K562 (cell line): ENCODE measurements at regions not wholly inside any gene's neighbourhood (a gene's known extent, or its start where the extent isn't known, plus 50 kb on each side); places are given as distances from the start of the nearest gene placed in this dataset.

ENCODE experiments used
- ATAC-seq: fragments of 200-7000 bp; cut with Tn5 transposase; 3 replicates; pipeline ENCODE4 v1.9.1; 2020; ENCODE audit warnings: moderate library complexity
- BruUV-seq: library from RNA; stranded (reverse); fragments of 400-500 nt; replicated peaks from 2 replicates; lab custom pipeline; 2021; lab: Mats Ljungman, UMichigan
- CTCF ChIA-PET: fragments of 300-600 bp; formaldehyde crosslinking; extraction: SDS; loops from one replicate; lab custom pipeline; 2021; ENCODE audit warnings: low intra/inter-chr PET ratio; lab: Yijun Ruan, JAX
- POLR2A ChIA-PET: fragments of 300-600, 350-650 bp; sonication (Branson Sonifier 250); formaldehyde crosslinking; extraction: SDS; loops from one replicate; lab custom pipeline; 2021; ENCODE audit warnings: antibody characterized with exemption, inconsistent platforms; lab: Yijun Ruan, JAX
- DNase-seq, 4 experiments: peaks; one replicate each; pipeline versions ENCODE4 v3.0.0 to v3.0.0-alpha.2; 2011 to 2018; ENCODE audit warnings: low spot score in 3 of 4, mixed read lengths in 3 of 4; ENCODE audit errors: extremely low read depth in 1 of 4
- FAIRE-seq: peaks from 2 replicates; lab custom pipeline; 2011; peaks lifted over from hg19 to GRCh38; lab: Jason Lieb, UNC
- H2AFZ ChIP-seq: 2 replicates; pipeline ENCODE4 v1.6.0; 2011; ENCODE audit warnings: low read depth, low read length, control low read depth, inconsistent platforms
- H3K27ac ChIP-seq: fragments of 200-600 bp; 3 replicates; pipeline ENCODE4 v1.8.0; 2011; ENCODE audit warnings: low read depth, mild to moderate bottlenecking, control low read depth, inconsistent platforms, low read length, moderate library complexity, mixed read lengths; ENCODE audit errors: extremely low read depth
- H3K27me3 ChIP-seq, 2 experiments: fragments of 300-600 bp in 1 of 2; 2 replicates in 1 of 2; 3 replicates in 1 of 2; pipeline versions ENCODE4 v1.6.0 to v1.8.0; 2011; ENCODE audit warnings: inconsistent platforms in 2 of 2, low read length in 2 of 2, mild to moderate bottlenecking in 1 of 2, mixed read lengths in 1 of 2, moderate library complexity in 1 of 2; ENCODE audit not compliant: control insufficient read depth in 2 of 2, insufficient read depth in 2 of 2
- H3K36me3 ChIP-seq: fragments of 300-600 bp; 3 replicates; pipeline ENCODE4 v1.8.0; 2011; ENCODE audit warnings: mild to moderate bottlenecking, low read length, inconsistent platforms; ENCODE audit not compliant: control insufficient read depth, insufficient read depth
- H3K4me1 ChIP-seq, 2 experiments: fragments of 200-600 bp in 1 of 2; replicated peaks in 1 of 2; 2 replicates in 1 of 2; 3 replicates in 1 of 2; pipeline versions ENCODE4 v1.5.1 to v1.8.0; 2011; ENCODE audit warnings: inconsistent platforms in 2 of 2, low read length in 2 of 2, mild to moderate bottlenecking in 1 of 2, mixed read lengths in 1 of 2, moderate library complexity in 1 of 2; ENCODE audit not compliant: control insufficient read depth in 2 of 2, insufficient read depth in 2 of 2
- H3K4me2 ChIP-seq: 2 replicates; pipeline ENCODE4 v1.6.1; 2011; ENCODE audit warnings: low read length, control low read depth, inconsistent platforms, mixed read lengths; ENCODE audit not compliant: insufficient read depth
- H3K4me3 ChIP-seq: fragments of 200-600 bp; sonication (generic), shearing (Covaris generic); 2 replicates; pipeline ENCODE4 v1.5.1; 2016; ENCODE audit warnings: control low read depth, inconsistent platforms
- H3K79me2 ChIP-seq: fragments of 200-600 bp; 3 replicates; pipeline ENCODE4 v1.8.0; 2011; ENCODE audit warnings: low read length, inconsistent platforms; ENCODE audit not compliant: control insufficient read depth, insufficient read depth
- H3K9ac ChIP-seq, 2 experiments: 2 replicates each; pipeline versions ENCODE4 v1.6.0 to v1.6.1; 2011; ENCODE audit warnings: low read depth in 2 of 2, low read length in 2 of 2, control low read depth in 1 of 2, inconsistent platforms in 1 of 2, mild to moderate bottlenecking in 1 of 2, mixed read lengths in 1 of 2; ENCODE audit not compliant: insufficient read depth in 1 of 2
- H3K9me1 ChIP-seq: one replicate; pipeline ENCODE4 v1.6.0; 2011; ENCODE audit warnings: inconsistent platforms, mild to moderate bottlenecking, low read length, moderate library complexity; ENCODE audit not compliant: control insufficient read depth, insufficient read depth
- H3K9me3 ChIP-seq: replicated peaks from 2 replicates; pipeline ENCODE4 v1.5.1; 2011; ENCODE audit warnings: low read depth, low read length, inconsistent platforms; ENCODE audit not compliant: control insufficient read depth, insufficient read depth
- H4K20me1 ChIP-seq: replicated peaks from 2 replicates; pipeline ENCODE4 v1.6.1; 2011; ENCODE audit warnings: low read length, inconsistent platforms, mixed read lengths; ENCODE audit not compliant: control insufficient read depth, insufficient read depth
- CTBP1 ChIP-seq: fragments of 450-650 bp; IDR thresholded peaks from 2 replicates; pipeline ENCODE4 v1.6.1; 2016; ENCODE audit warnings: borderline replicate concordance
- EZH2 ChIP-seq: IDR thresholded peaks from 2 replicates; pipeline ENCODE4 v1.6.1; 2012; ENCODE audit warnings: low read depth, mild to moderate bottlenecking, inconsistent platforms, low read length, borderline replicate concordance
- GATA2 ChIP-seq: sonication (generic); formaldehyde crosslinking; IDR thresholded peaks from 2 replicates; pipeline ENCODE4 v1.4.0; 2020; ENCODE audit warnings: mild to moderate bottlenecking, missing genetic modification reagents
- GTF2A2 ChIP-seq: IDR thresholded peaks from 2 replicates; pipeline ENCODE4 v1.6.1; 2016; ENCODE audit warnings: mild to moderate bottlenecking, missing genetic modification characterization, missing compliant biosample characterization
- HNRNPL ChIP-seq: fragments of 200-400 bp; formaldehyde crosslinking; IDR thresholded peaks from 2 replicates; pipeline ENCODE4 v1.6.1; 2017; ENCODE audit warnings: low read depth, mild to moderate bottlenecking, low read length
- JUNB ChIP-seq: fragments of 450-650 bp; formaldehyde crosslinking; conservative IDR thresholded peaks from 2 replicates; pipeline ENCODE4 v1.4.0; 2020; ENCODE audit warnings: mild to moderate bottlenecking
- NFIX ChIP-seq: fragments of 250-450 bp; sonication (Bioruptor Pico); IDR thresholded peaks from 2 replicates; pipeline ENCODE4 v1.4.0; 2020; ENCODE audit warnings: low read depth, mild to moderate bottlenecking, moderate library complexity
- PTBP1 ChIP-seq: fragments of 200-400 bp; formaldehyde crosslinking; IDR thresholded peaks from 2 replicates; pipeline ENCODE4 v1.6.1; 2017; ENCODE audit warnings: low read depth, low read length
- SAFB ChIP-seq: fragments of 200-400 bp; formaldehyde crosslinking; IDR thresholded peaks from 2 replicates; pipeline ENCODE4 v1.6.1; 2017; ENCODE audit warnings: low read depth, low read length, borderline replicate concordance
- ZNF785 ChIP-seq: fragments of 250-450 bp; sonication (Bioruptor Pico); IDR thresholded peaks from 2 replicates; pipeline ENCODE4 v1.4.0; 2020; ENCODE audit warnings: mild to moderate bottlenecking
- WGBS: fragments of 100-300 bp; shearing (Covaris generic); methylation state at CpG from one replicate; pipeline ENCODE4 v1.1.6; 2016; ENCODE audit warnings: low coverage, mixed read lengths; ENCODE audit not compliant: insufficient coverage; ENCODE audit errors: missing lambda C conversion rate; 5-methylcytosine and 5-hydroxymethylcytosine counted together
- in situ Hi-C: fragments of 300-500 bp; cut with MboI; formaldehyde crosslinking; loops from 4 replicates; pipeline ENCODE4 v1.15.0; 2018; ENCODE audit warnings: inconsistent platforms, mixed read lengths
- intact Hi-C: fragments of 100-400 bp; cut with micrococcal nuclease; formaldehyde crosslinking; loops from 2 replicates; pipeline ENCODE4 v1.14.2; 2022

DNA sequence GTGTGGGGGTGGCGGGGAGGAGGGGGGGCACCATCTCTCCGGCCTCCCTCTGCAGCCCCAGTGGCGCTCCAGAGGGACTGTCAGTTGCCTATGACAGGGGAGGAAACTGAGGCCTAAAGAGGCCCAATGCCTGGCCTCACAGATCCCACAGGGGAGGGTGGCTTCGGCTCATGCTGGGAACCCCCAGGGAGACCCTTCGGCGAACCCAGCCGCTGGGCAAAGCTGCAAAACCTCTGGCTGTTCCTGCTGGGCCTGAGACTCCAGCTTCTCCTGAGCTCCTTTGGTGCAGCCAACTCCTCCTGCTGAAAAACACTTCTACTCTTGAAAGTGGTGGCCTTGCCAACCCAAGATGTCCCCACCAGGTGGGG lies 170.1 kb upstream of the RTL1 start:
- Histone ChIP-seq H3K27me3 (peaks cover 0 to 48% of the 10 kb centered on the region in 2 experiments; a peak in 2 of 5 replicates), H3K27ac (no peak overlapping the region), H3K36me3 (no peaks in the 10 kb centered on the region), H3K4me1 (peaks cover 0 to 16% of the 10 kb centered on the region in 2 experiments; a peak in 2 of 5 replicates), H3K9ac (no peak overlapping the region), H3K4me2 (no peak overlapping the region), H3K9me1 (no peaks in the 10 kb centered on the region), H3K9me3 (no peaks in the 10 kb centered on the region), H3K79me2 (no peaks in the 10 kb centered on the region), H3K4me3 (no peak overlapping the region), H4K20me1 (no peaks in the 10 kb centered on the region; the same call in 1 of the 2 replicates)
- ChIA-PET CTCF (no interaction called here), POLR2A (no interaction called here)
- ATAC-seq (no peak), DNase-seq (no peak), FAIRE-seq (no peak)
- in situ Hi-C loops (no loop called here), intact Hi-C loops (no loop called here)
- no TSS peak for BruUV-seq
- whole genome bisulfite sequencing, result 42% methylated on average over 4 of the region's 7 CpGs
- TF ChIP-seq JUNB (CRISPR knock-in tag), result no peak
- no peak for TF ChIP-seq GTF2A2 (tag)
- TF ChIP-seq PTBP1, result no peak
- no peak for TF ChIP-seq CTBP1
- TF ChIP-seq NFIX (CRISPR knock-in tag), result no peak
- TF ChIP-seq EZH2, result no peak
- no peak for TF ChIP-seq GATA2 (CRISPR knock-in tag)
- no peak for TF ChIP-seq HNRNPL
- TF ChIP-seq ZNF785 (CRISPR knock-in tag), result no peak
- no peak for TF ChIP-seq SAFB
- TF ChIP-seq, all 486 proteins: peak for 0
- no peak overlapping the region for H2AFZ ChIP-seq
